AG09309 (cell line): ENCODE measurements at regions not wholly inside any gene's neighbourhood (a gene's known extent, or its start where the extent isn't known, plus 50 kb on each side); places are given as distances from the start of the nearest gene placed in this dataset.

Source experiments
- DNase-seq: peaks from one replicate; pipeline ENCODE4 v3.0.0-alpha.2; 2010; ENCODE audit warnings: low read depth
- H3K4me3 ChIP-seq: 2 replicates; pipeline ENCODE4 v1.5.1; 2011; ENCODE audit warnings: mild to moderate bottlenecking, low read depth, low read length, moderate library complexity; ENCODE audit not compliant: control insufficient read depth
- TF ChIP-seq, protein P1 (sequence below): IDR thresholded peaks from 2 replicates; pipeline ENCODE4 v1.5.1; 2011; ENCODE audit warnings: mild to moderate bottlenecking, low read depth, low read length, inconsistent platforms; ENCODE audit not compliant: insufficient read depth, control insufficient read depth; ENCODE audit errors: missing control alignments

GRCh38 chr20:48358176-48359054 lies 469.4 kb downstream of the PREX1 start:
- no peak overlapping the region for H3K4me3 ChIP-seq
- TF ChIP-seq, protein P1, sequence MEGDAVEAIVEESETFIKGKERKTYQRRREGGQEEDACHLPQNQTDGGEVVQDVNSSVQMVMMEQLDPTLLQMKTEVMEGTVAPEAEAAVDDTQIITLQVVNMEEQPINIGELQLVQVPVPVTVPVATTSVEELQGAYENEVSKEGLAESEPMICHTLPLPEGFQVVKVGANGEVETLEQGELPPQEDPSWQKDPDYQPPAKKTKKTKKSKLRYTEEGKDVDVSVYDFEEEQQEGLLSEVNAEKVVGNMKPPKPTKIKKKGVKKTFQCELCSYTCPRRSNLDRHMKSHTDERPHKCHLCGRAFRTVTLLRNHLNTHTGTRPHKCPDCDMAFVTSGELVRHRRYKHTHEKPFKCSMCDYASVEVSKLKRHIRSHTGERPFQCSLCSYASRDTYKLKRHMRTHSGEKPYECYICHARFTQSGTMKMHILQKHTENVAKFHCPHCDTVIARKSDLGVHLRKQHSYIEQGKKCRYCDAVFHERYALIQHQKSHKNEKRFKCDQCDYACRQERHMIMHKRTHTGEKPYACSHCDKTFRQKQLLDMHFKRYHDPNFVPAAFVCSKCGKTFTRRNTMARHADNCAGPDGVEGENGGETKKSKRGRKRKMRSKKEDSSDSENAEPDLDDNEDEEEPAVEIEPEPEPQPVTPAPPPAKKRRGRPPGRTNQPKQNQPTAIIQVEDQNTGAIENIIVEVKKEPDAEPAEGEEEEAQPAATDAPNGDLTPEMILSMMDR: no peak
- DNase-seq: no peak

GRCh38 chr20:48357714-48358113 lies 470.1 kb downstream of the PREX1 start:
- no peak for DNase-seq
- H3K4me3 ChIP-seq: no peak overlapping the region
- TF ChIP-seq, protein P1: no peak

DNA sequence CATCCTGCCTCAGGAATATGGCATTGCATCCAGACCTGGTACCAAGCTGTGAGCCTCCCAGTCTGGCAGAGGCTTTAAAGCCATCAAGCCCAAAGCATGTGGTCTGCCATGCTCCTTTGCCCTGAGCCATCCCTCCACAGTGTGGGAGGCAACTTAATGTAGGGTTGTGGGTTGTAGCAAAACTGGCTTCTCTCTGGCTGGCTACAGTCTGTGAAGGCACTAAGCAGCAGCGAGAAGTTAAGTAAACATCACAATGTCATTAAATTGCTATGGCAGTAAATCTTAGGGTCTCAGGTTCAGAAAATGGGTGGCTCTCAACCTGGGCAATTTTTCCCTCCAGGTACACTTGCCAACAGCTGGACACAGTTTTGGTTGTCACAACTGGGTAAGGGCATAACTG lies 472.9 kb downstream of the PREX1 start:
- no peak for DNase-seq
- H3K4me3 ChIP-seq: no peak overlapping the region
- TF ChIP-seq, protein P1: no peak

GRCh38 chr20:48354320-48354876 lies 473.4 kb downstream of the PREX1 start:
- no peak overlapping the region for H3K4me3 ChIP-seq
- DNase-seq: no peak
- TF ChIP-seq, protein P1: no peak

DNA sequence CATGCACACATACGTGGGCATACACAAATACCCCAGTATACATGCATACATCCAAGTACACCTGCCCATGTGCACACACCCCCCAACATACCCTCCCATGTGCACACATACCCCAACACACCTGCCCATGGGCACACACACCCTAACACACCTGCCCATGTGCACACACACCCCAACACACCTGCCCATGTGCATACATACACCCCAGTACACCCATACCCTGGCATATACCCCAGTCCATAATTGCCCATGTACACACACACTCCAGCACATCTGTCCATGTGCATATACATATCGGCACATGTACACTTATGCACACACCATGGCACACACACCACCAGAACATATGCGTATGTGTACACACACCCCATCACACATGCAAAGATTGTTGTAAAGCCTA lies 475.2 kb downstream of the PREX1 start:
- H3K4me3 ChIP-seq: no peak overlapping the region
- TF ChIP-seq, protein P1: no peak
- no peak for DNase-seq

DNA sequence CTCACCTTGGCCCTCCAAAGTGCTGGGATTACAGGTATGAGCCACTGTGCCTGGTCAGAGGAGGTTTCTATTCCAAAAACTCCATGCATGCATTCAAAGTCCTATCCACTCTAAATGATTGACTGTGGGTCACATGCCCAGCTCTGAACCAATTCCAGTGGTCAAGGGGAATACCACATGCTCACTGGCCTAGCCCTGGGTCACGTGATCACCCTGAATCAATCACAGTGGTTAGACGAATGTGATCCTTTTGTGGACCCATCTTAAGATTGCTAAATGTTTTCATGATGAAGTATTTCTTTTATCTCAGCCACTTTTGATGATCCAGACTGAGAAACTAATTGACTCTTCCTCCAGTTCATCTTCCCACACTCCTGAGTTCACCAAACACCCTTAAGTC lies 475.8 kb downstream of the PREX1 start:
- TF ChIP-seq, protein P1: no peak
- no peak for DNase-seq
- H3K4me3 ChIP-seq: no peak overlapping the region
